ENCODE measurements at regions not wholly inside any gene's neighbourhood (a gene's known extent, or its start where the extent isn't known, plus 50 kb on each side); places are given as distances from the start of the nearest gene placed in this dataset.

- ATAC-seq = no peak
- H3K27ac ChIP-seq = no peak overlapping the region
- H3K36me3 ChIP-seq = no peaks in the 10 kb centered on the region
- WGBS (ENCODE audit: insufficient coverage, low coverage, low lambda C conversion rate, missing lambda C conversion rate) = 43% methylated on average over 7 of the region's 7 CpGs
- no peak for DNase-seq
- intact Hi-C loops (cut with DNase I) = no loop called here
- no peaks in the 10 kb centered on the region for H3K9me3 ChIP-seq
- H3K27me3 ChIP-seq = no peaks in the 10 kb centered on the region
- TF ChIP-seq CTCF (IDR thresholded peaks at IDR 0.05) = no peak
- TF ChIP-seq POLR2A (IDR thresholded peaks at IDR 0.05) = no peak
- H3K4me3 ChIP-seq = no peak overlapping the region
- H3K4me1 ChIP-seq = no peaks in the 10 kb centered on the region
Observed at GRCh38 chr13:89238496-89238895, 1567.3 kb downstream of the SLITRK5 start.

- H3K4me3 ChIP-seq = no peak overlapping the region
- intact Hi-C loops (cut with DNase I) = no loop called here
- ATAC-seq = no peak
- WGBS (ENCODE audit: insufficient coverage, low coverage, low lambda C conversion rate, missing lambda C conversion rate) = 59% methylated on average over 1 of the region's 1 CpG
- TF ChIP-seq POLR2A (IDR thresholded peaks at IDR 0.05) = no peak
- TF ChIP-seq CTCF (IDR thresholded peaks at IDR 0.05) = no peak
- no peak for DNase-seq
- H3K9me3 ChIP-seq = no peaks in the 10 kb centered on the region
- H3K36me3 ChIP-seq = no peaks in the 10 kb centered on the region
- H3K27ac ChIP-seq = no peak overlapping the region
- H3K4me1 ChIP-seq = no peaks in the 10 kb centered on the region
- no peaks in the 10 kb centered on the region for H3K27me3 ChIP-seq
Observed at GRCh38 chr13:89239361-89240127, 1568.4 kb downstream of the SLITRK5 start.

GRCh38 chr13:89255844-89256406 lies 1584.8 kb downstream of the SLITRK5 start:
- H3K36me3 ChIP-seq = no peaks in the 10 kb centered on the region
- no peak overlapping the region for H3K4me3 ChIP-seq
- no peaks in the 10 kb centered on the region for H3K9me3 ChIP-seq
- no peak for DNase-seq
- no peaks in the 10 kb centered on the region for H3K4me1 ChIP-seq
- intact Hi-C loops (cut with DNase I) = no loop called here
- no peak overlapping the region for H3K27ac ChIP-seq
- 26% methylated on average over 3 of the region's 3 CpGs for WGBS (ENCODE audit: insufficient coverage, low coverage, low lambda C conversion rate, missing lambda C conversion rate)
- no peaks in the 10 kb centered on the region for H3K27me3 ChIP-seq
- no peak for ATAC-seq
- TF ChIP-seq CTCF (IDR thresholded peaks at IDR 0.05) (no peak), POLR2A (IDR thresholded peaks at IDR 0.05) (no peak)

- no peaks in the 10 kb centered on the region for H3K9me3 ChIP-seq
- no peak for DNase-seq
- intact Hi-C loops (cut with DNase I) = no loop called here
- WGBS (ENCODE audit: insufficient coverage, low coverage, low lambda C conversion rate, missing lambda C conversion rate) = 62% methylated on average over 3 of the region's 3 CpGs
- no peak overlapping the region for H3K4me3 ChIP-seq
- no peak overlapping the region for H3K27ac ChIP-seq
- no peaks in the 10 kb centered on the region for H3K4me1 ChIP-seq
- ATAC-seq = no peak
- TF ChIP-seq CTCF (IDR thresholded peaks at IDR 0.05) = no peak
- no peak for TF ChIP-seq POLR2A (IDR thresholded peaks at IDR 0.05)
- no peaks in the 10 kb centered on the region for H3K36me3 ChIP-seq
- no peaks in the 10 kb centered on the region for H3K27me3 ChIP-seq
Observed at GRCh38 chr13:89267734-89268133, 1596.6 kb downstream of the SLITRK5 start.
